ENCODE measurements at regions not wholly inside any gene's neighbourhood (a gene's known extent, or its start where the extent isn't known, plus 50 kb on each side); places are given as distances from the start of the nearest gene placed in this dataset.
"Not testable (repeated sequence)": the region's sequence is repeated elsewhere in the genome, so short reads cannot be mapped to it uniquely, and the experiment has no call there.

GRCh38 chr2:194086129-194086528 is 1570.9 kb upstream of the SLC39A10 start:
- Mint-ChIP-seq H3K4me1 (peaks cover 0 to 9% of the 10 kb centered on the region in 2 donors), H3K27me3 (no peaks in the 10 kb centered on the region), H3K36me3 (no peaks in the 10 kb centered on the region), H3K4me3 (no peak overlapping the region), H3K27ac (no peak overlapping the region), H3K9me3 (no peaks in the 10 kb centered on the region)
- no peak for DNase-seq
- no peak for ATAC-seq (replicated peaks)

- no peaks in the 10 kb centered on the region for H3K9me3 Mint-ChIP-seq
- no peak for DNase-seq
- H3K4me1 Mint-ChIP-seq: no peaks in the 10 kb centered on the region
- no peak for ATAC-seq (replicated peaks)
- no peak overlapping the region for H3K27ac Mint-ChIP-seq
- no peaks in the 10 kb centered on the region for H3K36me3 Mint-ChIP-seq
- H3K27me3 Mint-ChIP-seq: no peaks in the 10 kb centered on the region
- H3K4me3 Mint-ChIP-seq: no peak overlapping the region
Measured at GRCh38 chr2:194079989-194080388, 1577.0 kb upstream of the SLC39A10 start.

- no peaks in the 10 kb centered on the region for H3K9me3 Mint-ChIP-seq
- DNase-seq (no peak), ATAC-seq (replicated peaks) (no peak)
- no peaks in the 10 kb centered on the region for H3K27me3 Mint-ChIP-seq
- H3K4me3 Mint-ChIP-seq: no peak overlapping the region
- H3K27ac Mint-ChIP-seq: no peak overlapping the region
- no peaks in the 10 kb centered on the region for H3K4me1 Mint-ChIP-seq
- H3K36me3 Mint-ChIP-seq: no peaks in the 10 kb centered on the region
Measured at GRCh38 chr2:194077366-194077765, 1579.7 kb upstream of the SLC39A10 start.

GRCh38 chr2:194062401-194062800 is 1594.6 kb upstream of the SLC39A10 start:
- H3K9me3 Mint-ChIP-seq: peaks cover 2 to 4% of the 10 kb centered on the region in 2 donors
- H3K27ac Mint-ChIP-seq: no peak overlapping the region
- no peaks in the 10 kb centered on the region for H3K36me3 Mint-ChIP-seq
- ATAC-seq (replicated peaks): peak; percentile 36 to 61
- no peak overlapping the region for H3K4me3 Mint-ChIP-seq
- no peak for DNase-seq
- H3K4me1 Mint-ChIP-seq: peaks cover 7 to 14% of the 10 kb centered on the region in 2 donors
- no peaks in the 10 kb centered on the region for H3K27me3 Mint-ChIP-seq

GRCh38 chr2:194060269-194060668 is 1596.8 kb upstream of the SLC39A10 start:
- H3K36me3 Mint-ChIP-seq: no peaks in the 10 kb centered on the region
- peaks cover 7 to 14% of the 10 kb centered on the region in 2 donors for H3K4me1 Mint-ChIP-seq
- no peaks in the 10 kb centered on the region for H3K27me3 Mint-ChIP-seq
- peak overlapping the region; percentile 59 for H3K27ac Mint-ChIP-seq
- DNase-seq (peak; percentile 28), ATAC-seq (replicated peaks) (peak; percentile 91 to 92)
- no peak overlapping the region for H3K4me3 Mint-ChIP-seq
- H3K9me3 Mint-ChIP-seq: peaks cover 2 to 4% of the 10 kb centered on the region in 2 donors

GRCh38 chr2:194054313-194054712 is 1602.7 kb upstream of the SLC39A10 start:
- Mint-ChIP-seq H3K27me3 (no peaks in the 10 kb centered on the region), H3K4me1 (no peaks in the 10 kb centered on the region), H3K4me3 (no peak overlapping the region), H3K27ac (no peak overlapping the region), H3K9me3 (no peaks in the 10 kb centered on the region), H3K36me3 (no peaks in the 10 kb centered on the region)
- DNase-seq: no peak
- no peak for ATAC-seq (replicated peaks)

- H3K4me3 Mint-ChIP-seq: no peak overlapping the region
- no peak for ATAC-seq (replicated peaks)
- DNase-seq: no peak
- H3K4me1 Mint-ChIP-seq: no peaks in the 10 kb centered on the region
- no peaks in the 10 kb centered on the region for H3K9me3 Mint-ChIP-seq
- H3K36me3 Mint-ChIP-seq: no peaks in the 10 kb centered on the region
- no peaks in the 10 kb centered on the region for H3K27me3 Mint-ChIP-seq
- no peak overlapping the region for H3K27ac Mint-ChIP-seq
Measured at GRCh38 chr2:194044321-194044720, 1612.7 kb upstream of the SLC39A10 start.

- H3K9me3 Mint-ChIP-seq; H3K27me3 Mint-ChIP-seq; H3K4me3 Mint-ChIP-seq; DNase-seq; ATAC-seq (replicated peaks); H3K27ac Mint-ChIP-seq; H3K36me3 Mint-ChIP-seq; H3K4me1 Mint-ChIP-seq: not testable (repeated sequence)
Measured at GRCh38 chr2:194021130-194021529, 1635.9 kb upstream of the SLC39A10 start.

- Mint-ChIP-seq H3K27me3 (no peaks in the 10 kb centered on the region), H3K27ac (no peak overlapping the region), H3K4me1 (no peaks in the 10 kb centered on the region), H3K36me3 (no peaks in the 10 kb centered on the region), H3K4me3 (no peak overlapping the region), H3K9me3 (peaks cover 3 to 7% of the 10 kb centered on the region in 2 donors)
- no peak for ATAC-seq (replicated peaks)
- no peak for DNase-seq
Measured at GRCh38 chr2:194020155-194020554, 1636.9 kb upstream of the SLC39A10 start.

GRCh38 chr2:194015751-194016150 is 1641.3 kb upstream of the SLC39A10 start:
- no peak for ATAC-seq (replicated peaks)
- DNase-seq: no peak
- peaks cover 4 to 6% of the 10 kb centered on the region in 2 donors for H3K9me3 Mint-ChIP-seq
- H3K36me3 Mint-ChIP-seq: no peaks in the 10 kb centered on the region
- H3K27ac Mint-ChIP-seq: no peak overlapping the region
- no peaks in the 10 kb centered on the region for H3K4me1 Mint-ChIP-seq
- no peak overlapping the region for H3K4me3 Mint-ChIP-seq
- H3K27me3 Mint-ChIP-seq: no peaks in the 10 kb centered on the region

GRCh38 chr2:194014639-194015038 is 1642.4 kb upstream of the SLC39A10 start:
- Mint-ChIP-seq H3K36me3 (no peaks in the 10 kb centered on the region), H3K4me3 (no peak overlapping the region), H3K9me3 (peaks cover 5% of the 10 kb centered on the region in 2 donors), H3K4me1 (no peaks in the 10 kb centered on the region), H3K27me3 (no peaks in the 10 kb centered on the region), H3K27ac (no peak overlapping the region)
- DNase-seq (no peak), ATAC-seq (replicated peaks) (no peak)

- no peaks in the 10 kb centered on the region for H3K4me1 Mint-ChIP-seq
- peaks cover 12 to 14% of the 10 kb centered on the region in 2 donors for H3K9me3 Mint-ChIP-seq
Measured at GRCh38 chr2:194004590-194005206, 1652.3 kb upstream of the SLC39A10 start.

GRCh38 chr2:194003911-194004310 is 1653.1 kb upstream of the SLC39A10 start:
- H3K36me3 Mint-ChIP-seq: no peaks in the 10 kb centered on the region
- no peaks in the 10 kb centered on the region for H3K27me3 Mint-ChIP-seq
- H3K4me3 Mint-ChIP-seq: no peak overlapping the region
- DNase-seq (no peak), ATAC-seq (replicated peaks) (no peak)
- H3K4me1 Mint-ChIP-seq: no peaks in the 10 kb centered on the region
- peaks cover 4 to 11% of the 10 kb centered on the region in 2 donors for H3K9me3 Mint-ChIP-seq
- H3K27ac Mint-ChIP-seq: no peak overlapping the region

More at GRCh38 chr2:194004590-194005206, 1652.3 kb upstream of the SLC39A10 start:
- H3K27me3 Mint-ChIP-seq: no peaks in the 10 kb centered on the region
- H3K4me3 Mint-ChIP-seq: no peak overlapping the region
- H3K36me3 Mint-ChIP-seq: no peaks in the 10 kb centered on the region
- no peak overlapping the region for H3K27ac Mint-ChIP-seq
- ATAC-seq (replicated peaks): peak; percentile 73 to 80
- no peak for DNase-seq

GRCh38 chr2:194002699-194003368 is 1654.2 kb upstream of the SLC39A10 start:
- no peak for ATAC-seq (replicated peaks)
- no peak for DNase-seq
- H3K4me1 Mint-ChIP-seq: no peaks in the 10 kb centered on the region
- H3K9me3 Mint-ChIP-seq: peaks cover 2 to 4% of the 10 kb centered on the region in 2 donors
- H3K27me3 Mint-ChIP-seq: no peaks in the 10 kb centered on the region
- no peak overlapping the region for H3K27ac Mint-ChIP-seq
- H3K4me3 Mint-ChIP-seq: no peak overlapping the region
- H3K36me3 Mint-ChIP-seq: no peaks in the 10 kb centered on the region

- ATAC-seq (replicated peaks) (no peak), DNase-seq (no peak)
- H3K9me3 Mint-ChIP-seq: no peaks in the 10 kb centered on the region
- no peak overlapping the region for H3K27ac Mint-ChIP-seq
- no peaks in the 10 kb centered on the region for H3K27me3 Mint-ChIP-seq
- no peaks in the 10 kb centered on the region for H3K36me3 Mint-ChIP-seq
- no peak overlapping the region for H3K4me3 Mint-ChIP-seq
- H3K4me1 Mint-ChIP-seq: no peaks in the 10 kb centered on the region
Measured at GRCh38 chr2:193990868-193991267, 1666.2 kb upstream of the SLC39A10 start.
